Stimulated activated CD4-positive, alpha-beta T cell treated with anti-CD3 and anti-CD28 coated beads, Interleukin-4, amount 100 ng/mL, for 24 hours (primary cell): ENCODE measurements at regions not wholly inside any gene's neighbourhood (a gene's known extent, or its start where the extent isn't known, plus 50 kb on each side); places are given as distances from the start of the nearest gene placed in this dataset.
A peak's percentile ranks its signal among the peaks of the same experiment; 100 is the strongest.
"Not testable (repeated sequence)": the region's sequence is repeated elsewhere in the genome, so short reads cannot be mapped to it uniquely, and the experiment has no call there.

Experiments
- DNase-seq: peaks from one replicate; pipeline ENCODE4 v3.0.0-alpha.2; 2020

- DNase-seq: no peak
These were observed 469.6 kb downstream of the GADD45G start for GRCh38 chr9:90074316-90074962.

- not testable (repeated sequence) for DNase-seq
These were observed 472.8 kb downstream of the GADD45G start for GRCh38 chr9:90077598-90077997.

- no peak for DNase-seq
These were observed 474.2 kb downstream of the GADD45G start for GRCh38 chr9:90078988-90079421.

GRCh38 chr9:90085633-90086032 is 480.8 kb downstream of the GADD45G start:
- DNase-seq: no peak

- DNase-seq: no peak
These were observed 481.3 kb downstream of the GADD45G start for GRCh38 chr9:90086101-90086511.

GRCh38 chr9:90088434-90088833 is 483.6 kb downstream of the GADD45G start:
- no peak for DNase-seq

GRCh38 chr9:90088856-90089255 is 484.0 kb downstream of the GADD45G start:
- no peak for DNase-seq

GRCh38 chr9:90090997-90091396 is 486.2 kb downstream of the GADD45G start:
- no peak for DNase-seq

GRCh38 chr9:90092508-90092907 is 487.7 kb downstream of the GADD45G start:
- DNase-seq: peak; percentile 6

GRCh38 chr9:90095682-90096081 is 490.9 kb downstream of the GADD45G start:
- no peak for DNase-seq

- DNase-seq: no peak
These were observed 492.4 kb downstream of the GADD45G start for GRCh38 chr9:90097237-90097636.

GRCh38 chr9:90098408-90098807 is 493.6 kb downstream of the GADD45G start:
- DNase-seq: no peak

GRCh38 chr9:90099262-90099963 is 494.6 kb downstream of the GADD45G start:
- DNase-seq: peak; percentile 10

GRCh38 chr9:90100014-90100413 is 495.2 kb downstream of the GADD45G start:
- DNase-seq: no peak

GRCh38 chr9:90102292-90102901 is 497.6 kb downstream of the GADD45G start:
- DNase-seq: peak; percentile 85

GRCh38 chr9:90103771-90104170 is 499.0 kb downstream of the GADD45G start:
- DNase-seq: no peak

GRCh38 chr9:90105773-90106172 is 501.0 kb downstream of the GADD45G start:
- no peak for DNase-seq

- no peak for DNase-seq
These were observed 502.4 kb downstream of the GADD45G start for GRCh38 chr9:90107040-90107725.

- DNase-seq: no peak
These were observed 503.2 kb downstream of the GADD45G start for GRCh38 chr9:90107726-90108655.

- no peak for DNase-seq
These were observed 508.0 kb downstream of the GADD45G start for GRCh38 chr9:90112788-90113187.

GRCh38 chr9:90114641-90115425 is 510.0 kb downstream of the GADD45G start:
- DNase-seq: no peak

GRCh38 chr9:90121762-90122161 is 517.0 kb downstream of the GADD45G start:
- no peak for DNase-seq
